ENCODE measurements at regions not wholly inside any gene's neighbourhood (a gene's known extent, or its start where the extent isn't known, plus 50 kb on each side); places are given as distances from the start of the nearest gene placed in this dataset.

DNA sequence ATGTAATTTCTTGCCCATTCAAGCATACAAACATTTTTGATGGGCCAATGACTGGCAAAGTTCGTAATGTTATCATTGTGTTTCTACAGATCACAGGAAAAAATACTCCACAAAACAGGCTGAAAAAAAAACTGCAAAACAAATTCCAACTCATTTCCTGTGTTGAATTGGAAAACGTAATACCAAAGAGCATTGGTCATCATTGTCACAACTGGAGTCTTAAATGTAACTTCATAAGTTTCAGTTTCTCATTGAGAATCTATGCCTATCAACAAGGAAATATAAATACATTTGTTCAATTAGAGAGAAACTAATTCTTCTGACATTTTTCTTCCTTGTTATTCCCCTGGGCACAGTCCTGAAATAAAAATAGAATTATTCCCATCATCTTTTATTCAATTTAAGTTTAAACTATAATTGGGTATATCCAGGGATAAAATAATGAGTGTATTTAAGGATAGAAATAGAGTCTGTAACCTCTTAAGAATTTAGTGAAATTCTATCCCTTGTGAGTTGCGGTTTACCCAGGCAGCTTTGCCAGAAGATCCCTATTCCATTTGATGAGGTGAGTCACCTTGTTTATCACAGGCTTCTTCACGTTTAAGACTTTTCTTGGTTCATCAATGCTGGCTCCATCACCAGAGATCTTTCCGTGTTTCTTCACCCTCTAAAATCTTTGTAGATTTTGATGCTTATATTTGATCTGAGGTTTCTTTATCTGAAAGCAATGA lies 112.7 kb upstream of the ITGA1 start:
- DNase-seq (ENCODE audit: low spot score), result no peak

DNA sequence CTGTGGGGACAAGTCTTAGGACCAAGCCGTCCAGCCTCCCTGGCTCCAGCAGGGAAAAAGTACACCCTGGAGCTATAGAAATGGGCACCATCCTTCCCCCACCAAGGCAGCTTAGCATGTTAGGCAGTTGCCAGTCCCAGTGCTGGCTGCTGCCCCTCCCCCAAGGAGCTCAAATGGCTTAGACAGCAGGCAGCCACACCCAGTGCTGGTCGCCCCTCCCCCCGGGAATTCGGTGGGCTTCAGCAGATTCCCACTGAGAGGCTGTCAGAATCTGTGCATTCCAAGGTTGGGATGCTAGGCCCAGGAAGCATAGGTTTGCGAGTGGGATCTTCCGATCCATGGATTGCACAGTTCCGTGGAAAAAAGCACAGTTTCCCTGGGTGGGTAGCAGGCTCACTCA lies 105.2 kb upstream of the ITGA1 start:
- no peak for DNase-seq (ENCODE audit: low spot score)

DNA sequence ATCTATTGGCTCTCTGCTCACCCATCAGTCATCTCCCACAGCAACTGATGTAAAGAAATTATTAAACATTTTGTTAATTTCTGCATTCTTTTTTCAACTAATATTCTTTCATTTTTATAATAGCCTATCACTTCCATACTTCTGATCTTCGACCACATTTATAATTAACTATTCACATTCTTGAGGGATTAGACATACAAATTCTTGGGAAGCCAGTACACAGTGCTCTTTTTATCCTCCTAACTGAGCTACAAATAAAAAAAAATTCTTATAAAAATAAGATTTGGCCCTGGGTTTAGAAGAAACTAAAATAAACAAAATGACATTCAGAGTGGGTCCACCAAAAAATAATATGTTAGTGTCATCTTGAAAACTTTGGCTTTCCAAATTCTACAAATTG lies 103.7 kb upstream of the ITGA1 start:
- DNase-seq (ENCODE audit: low spot score), result no peak

DNA sequence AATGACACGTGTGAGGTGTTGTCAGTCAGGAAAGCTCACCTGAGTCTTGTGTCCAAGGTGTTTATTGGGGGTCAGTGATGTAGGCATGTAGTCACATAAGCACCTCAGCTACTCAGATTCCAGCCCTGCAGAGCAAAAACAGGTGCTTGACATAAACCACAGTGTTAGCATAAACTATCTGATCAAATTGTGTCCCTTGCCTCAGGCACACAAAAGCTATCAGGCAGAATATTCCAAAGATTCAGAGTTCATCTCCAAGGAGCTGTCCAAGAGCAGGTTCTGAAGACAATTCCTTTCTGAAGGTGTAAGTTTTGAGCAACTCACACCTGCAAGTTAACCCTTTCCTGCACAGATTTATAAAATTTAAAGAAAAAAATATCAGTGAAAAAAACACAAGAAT lies 102.2 kb upstream of the ITGA1 start:
- DNase-seq (ENCODE audit: low spot score), result no peak

DNA sequence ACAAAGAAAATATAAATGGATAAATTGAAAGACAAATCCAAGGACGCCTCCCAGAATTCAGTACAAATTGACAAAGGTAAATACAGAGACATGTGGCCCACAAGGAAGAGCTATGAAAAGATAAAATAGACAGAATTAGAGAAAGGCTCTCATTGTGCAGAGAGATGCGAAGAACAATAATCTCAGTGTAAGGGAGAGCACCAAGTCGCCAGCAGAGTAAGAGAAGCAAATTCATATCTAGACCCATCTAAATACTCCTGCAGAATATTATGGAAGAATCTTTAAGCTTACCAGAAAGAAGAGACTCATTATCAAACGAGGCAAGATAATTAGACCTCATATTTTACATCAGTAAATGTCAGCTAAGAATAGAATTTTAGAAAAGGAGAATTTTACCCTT lies 101.7 kb upstream of the ITGA1 start:
- no peak for DNase-seq (ENCODE audit: low spot score)

DNA sequence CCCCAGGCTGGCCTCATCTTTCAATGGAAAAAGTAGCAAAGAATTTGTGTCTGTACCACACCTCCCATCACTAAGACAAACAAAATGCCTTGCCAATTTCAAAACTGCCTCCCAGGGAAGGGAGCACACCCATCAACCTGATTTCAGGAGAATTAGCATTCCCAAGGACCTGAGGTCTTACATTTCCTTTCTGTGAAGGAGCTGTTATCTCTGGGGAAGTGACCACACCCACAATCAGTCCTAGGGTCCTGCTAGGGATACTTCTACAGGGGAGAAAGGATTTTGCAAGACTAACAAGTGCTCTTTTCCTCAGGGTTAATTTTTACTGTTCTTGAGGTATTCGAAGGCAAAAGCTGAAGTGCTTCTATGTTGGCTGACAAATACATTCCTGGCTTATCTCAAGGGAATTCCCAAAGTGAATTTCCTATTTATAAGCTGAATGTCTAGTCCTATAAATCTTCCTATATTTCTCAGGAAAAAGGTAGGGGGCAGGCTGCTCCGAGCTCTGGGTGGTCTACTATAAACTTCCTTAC lies 97.4 kb upstream of the ITGA1 start:
- DNase-seq (ENCODE audit: low spot score), result no peak

DNA sequence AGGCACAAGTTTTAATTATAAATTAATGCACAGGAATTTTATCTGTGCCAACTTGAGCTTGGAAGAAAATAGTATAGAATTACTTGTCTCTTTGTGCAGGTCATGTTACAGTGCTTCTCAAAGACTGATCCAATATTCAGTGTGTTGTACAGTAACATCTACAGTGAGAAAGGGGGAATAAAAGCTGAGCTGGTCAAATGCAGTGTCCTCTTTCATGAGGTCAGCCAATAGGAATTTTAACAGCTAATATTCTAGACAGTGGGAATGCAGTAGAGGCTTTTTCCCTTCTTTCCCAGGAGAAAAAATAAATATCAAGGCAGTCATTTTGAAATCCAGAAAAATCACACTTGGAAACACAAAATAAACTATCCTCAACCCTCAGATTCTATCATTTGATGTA lies 95.7 kb upstream of the ITGA1 start:
- DNase-seq (ENCODE audit: low spot score), result no peak

DNA sequence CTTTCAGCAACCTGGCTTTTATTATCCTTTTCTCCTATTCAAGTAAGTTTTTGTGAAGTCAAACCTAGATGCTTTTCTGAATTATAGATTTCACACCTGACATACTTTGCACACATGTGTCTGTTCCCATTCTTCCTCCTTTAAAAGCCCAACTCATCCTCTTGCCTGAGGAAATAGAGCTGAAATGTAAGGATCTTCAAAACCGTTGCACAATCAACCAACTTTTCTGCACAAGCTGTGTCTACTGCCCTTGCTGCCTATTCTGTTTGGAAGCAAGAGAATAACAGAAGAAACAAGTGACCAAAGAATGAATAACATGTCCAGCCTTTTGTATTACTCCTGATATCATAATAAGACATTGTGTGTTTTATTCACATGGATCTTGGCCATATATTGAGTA lies 95.1 kb upstream of the ITGA1 start:
- DNase-seq (ENCODE audit: low spot score), result no peak

DNA sequence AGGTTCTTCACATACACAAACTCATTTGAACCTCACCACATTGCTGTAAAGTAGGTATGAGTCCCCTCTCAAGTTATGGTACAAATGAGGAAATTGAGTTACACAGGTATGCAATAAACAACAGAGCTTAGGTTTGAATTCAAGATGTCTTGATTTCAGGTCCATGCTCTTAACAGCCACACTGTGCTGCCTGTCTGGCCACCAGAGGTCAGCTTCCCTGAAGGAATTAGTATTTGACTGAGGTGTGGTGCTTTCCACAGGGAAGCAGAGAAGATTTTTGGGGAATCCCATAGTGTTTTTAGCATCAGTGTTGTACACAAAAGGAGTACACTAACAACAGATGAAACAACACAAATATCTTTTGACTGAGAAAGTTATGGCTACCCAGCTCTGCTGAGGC lies 94.4 kb upstream of the ITGA1 start:
- DNase-seq (ENCODE audit: low spot score), result peak; percentile 20

DNA sequence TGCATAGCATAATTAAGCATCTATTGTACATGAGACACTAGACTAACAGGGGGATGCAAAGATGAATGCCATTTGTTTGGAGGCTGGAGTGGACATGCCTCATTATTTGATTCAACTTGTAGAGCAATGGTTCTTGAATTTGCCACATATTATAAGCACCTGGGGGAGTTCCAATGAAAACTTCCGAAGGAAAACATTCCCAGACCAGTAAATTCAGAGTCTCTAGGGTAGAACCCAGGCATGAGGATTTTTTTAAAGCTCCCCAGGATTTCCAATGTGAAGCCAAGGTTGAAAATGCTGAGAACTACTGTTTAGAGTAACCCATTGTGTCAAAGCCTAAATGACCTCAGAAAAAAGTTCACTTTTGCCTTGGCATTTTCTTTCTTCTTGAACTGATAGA lies 93.9 kb upstream of the ITGA1 start:
- no peak for DNase-seq (ENCODE audit: low spot score)

DNA sequence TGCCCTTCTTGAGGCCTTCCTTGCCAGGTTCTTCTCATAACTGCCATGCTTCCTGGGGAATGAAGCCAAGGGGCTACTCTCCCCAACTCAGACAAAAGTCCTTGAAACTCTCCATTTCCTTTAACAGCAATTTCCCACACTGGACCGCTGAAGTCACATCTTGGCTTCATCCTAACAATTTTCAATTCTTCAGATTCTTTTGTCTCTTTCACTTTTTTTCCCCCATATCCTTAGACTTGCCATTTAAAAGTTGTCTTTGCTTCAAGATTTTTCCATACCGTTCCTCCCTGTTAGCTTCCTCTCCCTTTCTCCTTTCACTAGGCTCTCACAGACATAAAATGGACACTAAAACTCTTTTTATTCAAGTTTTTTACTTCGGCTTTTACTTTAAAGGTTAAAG lies 93.1 kb upstream of the ITGA1 start:
- DNase-seq (ENCODE audit: low spot score), result no peak

DNA sequence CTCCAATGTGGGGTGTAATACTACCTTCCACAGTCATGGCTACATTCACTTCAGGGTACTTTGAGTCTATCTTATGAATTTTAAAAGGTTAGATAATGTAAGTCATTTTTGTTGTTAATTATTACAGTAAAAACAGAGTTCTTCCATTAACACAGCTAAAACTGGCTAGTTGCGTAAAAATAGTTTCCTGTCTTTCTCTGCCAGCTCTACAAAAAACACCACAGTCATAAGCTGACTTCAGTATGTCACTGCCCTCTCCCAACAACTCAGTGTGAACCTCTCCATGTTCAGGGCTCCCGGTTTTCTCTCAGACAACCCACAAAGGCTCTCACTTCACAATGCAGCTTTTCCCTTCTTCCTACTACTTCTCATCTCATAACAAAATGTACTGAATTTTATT lies 84.8 kb upstream of the ITGA1 start:
- DNase-seq (ENCODE audit: low spot score), result no peak

DNA sequence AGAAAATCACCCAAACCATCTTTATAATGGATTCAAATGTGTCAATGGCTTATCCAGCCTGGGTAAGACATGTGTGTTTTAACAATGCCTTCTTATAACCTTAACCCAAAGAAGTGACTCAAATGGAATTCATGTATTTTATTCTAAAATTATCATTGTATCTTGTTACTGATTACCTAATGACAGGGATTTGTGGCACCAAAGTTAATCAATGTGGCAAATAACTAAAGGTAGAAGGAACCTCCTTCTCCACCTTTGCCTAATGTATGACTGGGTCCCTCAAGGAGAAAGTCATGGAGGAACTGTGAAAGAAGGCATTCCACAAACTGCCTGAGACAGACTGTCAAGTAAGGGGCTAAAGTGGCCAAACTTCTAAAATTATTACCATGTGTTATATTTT lies 84.4 kb upstream of the ITGA1 start:
- no peak for DNase-seq (ENCODE audit: low spot score)

DNA sequence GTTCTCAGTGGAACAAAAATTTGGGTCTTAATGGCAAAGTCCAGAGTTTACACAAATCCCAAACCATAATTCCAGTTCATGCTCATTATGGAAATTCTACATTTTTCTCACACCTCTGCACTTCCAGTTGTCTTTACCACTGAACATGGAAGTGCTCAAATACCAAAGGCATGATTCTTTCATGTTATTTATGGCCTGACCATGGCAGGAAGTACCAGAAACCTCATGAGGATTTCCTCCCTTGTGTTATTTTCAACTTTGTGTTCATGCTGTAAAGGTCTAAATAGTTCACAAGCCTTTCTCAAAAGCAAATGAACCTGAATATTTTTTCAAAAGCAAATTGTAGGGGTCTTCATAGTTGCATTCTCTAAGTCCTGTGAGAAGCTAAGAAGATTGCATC lies 82.0 kb upstream of the ITGA1 start:
- DNase-seq (ENCODE audit: low spot score), result peak; percentile 29

DNA sequence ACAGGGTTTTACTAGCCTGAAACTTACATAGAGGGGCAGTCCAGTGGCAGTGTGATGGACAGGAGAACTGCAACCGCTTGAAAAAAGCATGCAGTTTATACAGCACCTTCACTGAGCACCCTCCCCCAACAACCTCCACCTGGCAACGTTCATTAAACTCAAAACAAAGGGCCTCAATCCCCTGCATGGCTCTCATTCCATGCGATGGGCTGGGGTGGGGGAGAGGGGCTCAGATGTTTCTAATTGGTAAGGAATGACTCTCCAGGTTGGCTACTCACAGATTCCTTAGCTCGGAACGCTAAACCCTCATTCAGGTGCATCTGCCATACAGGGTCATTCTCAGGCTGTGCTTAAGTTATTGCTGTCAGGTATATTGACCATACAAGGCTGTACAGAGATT lies 80.9 kb upstream of the ITGA1 start:
- DNase-seq (ENCODE audit: low spot score), result no peak

DNA sequence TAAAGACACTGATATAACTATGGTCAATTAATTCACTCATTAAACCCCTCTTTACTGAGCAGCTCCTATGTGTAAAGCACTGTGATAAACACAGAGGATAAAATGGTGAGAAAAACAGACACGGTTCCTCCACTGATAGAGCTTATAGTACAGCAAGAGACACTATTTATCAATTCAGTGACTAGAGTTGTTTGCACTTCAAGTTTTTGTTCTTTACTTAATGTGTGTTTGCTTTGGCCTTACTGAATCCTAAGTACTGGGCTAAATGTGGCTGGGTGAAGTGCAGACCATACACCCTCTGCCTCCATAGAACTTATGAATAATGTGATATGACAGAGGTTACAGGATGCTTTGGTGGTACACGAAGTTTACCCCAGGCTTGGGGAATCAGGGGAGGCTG lies 80.1 kb upstream of the ITGA1 start:
- DNase-seq (ENCODE audit: low spot score), result no peak

DNA sequence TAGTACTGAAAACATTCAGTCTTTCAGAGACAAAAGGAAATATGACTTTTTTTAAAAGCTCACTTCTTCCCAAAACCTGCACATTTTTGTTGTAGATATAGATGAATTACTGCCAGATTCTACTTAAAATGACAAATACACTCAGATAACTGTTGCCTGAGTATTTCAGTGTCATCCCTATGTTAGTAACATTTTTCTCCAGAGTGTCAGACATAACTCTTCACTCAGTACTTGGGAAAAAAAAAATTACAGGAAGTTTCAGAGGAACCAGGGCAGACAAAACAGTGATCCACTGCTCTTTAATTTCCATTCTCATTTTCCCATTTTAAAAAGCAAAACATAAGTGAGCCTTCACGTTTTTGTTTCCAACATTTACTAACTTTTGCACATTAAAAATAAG lies 79.3 kb upstream of the ITGA1 start:
- no peak for DNase-seq (ENCODE audit: low spot score)

DNA sequence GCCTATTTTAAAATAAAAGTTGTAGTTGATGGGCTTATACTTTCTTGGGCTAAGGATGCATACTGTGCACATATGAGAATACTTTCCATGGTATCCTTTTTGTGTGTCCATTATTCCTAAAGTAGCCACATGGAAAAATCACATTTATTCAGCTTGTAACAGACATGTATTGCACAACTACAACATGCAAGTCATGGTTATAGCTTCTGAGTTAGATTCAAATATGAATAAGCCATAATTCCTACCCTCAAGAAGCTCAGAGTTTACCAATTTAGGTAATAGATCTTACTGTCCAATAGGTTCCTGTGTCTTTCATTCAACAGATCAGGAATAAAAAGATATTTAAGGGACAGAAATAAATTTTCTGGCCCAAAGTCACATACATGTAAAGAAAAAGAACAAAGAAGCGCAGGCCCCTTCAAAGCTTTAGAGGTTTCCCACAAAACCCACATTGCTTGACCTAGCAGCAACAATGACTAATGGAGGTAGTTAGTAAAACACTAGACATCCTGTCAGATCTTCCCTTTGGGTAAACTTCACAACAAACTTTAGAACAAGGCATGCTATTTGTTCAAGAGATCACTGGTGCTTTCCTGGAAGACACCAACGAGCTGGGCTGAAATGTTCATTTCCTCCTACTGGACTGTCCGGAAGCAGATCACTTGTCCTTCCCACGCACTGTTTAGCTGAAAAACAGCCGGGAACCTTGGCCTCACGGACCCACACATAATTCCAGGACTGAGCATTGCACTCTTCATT lies 78.4 kb upstream of the ITGA1 start:
- peak; percentile 32 for DNase-seq (ENCODE audit: low spot score)

DNA sequence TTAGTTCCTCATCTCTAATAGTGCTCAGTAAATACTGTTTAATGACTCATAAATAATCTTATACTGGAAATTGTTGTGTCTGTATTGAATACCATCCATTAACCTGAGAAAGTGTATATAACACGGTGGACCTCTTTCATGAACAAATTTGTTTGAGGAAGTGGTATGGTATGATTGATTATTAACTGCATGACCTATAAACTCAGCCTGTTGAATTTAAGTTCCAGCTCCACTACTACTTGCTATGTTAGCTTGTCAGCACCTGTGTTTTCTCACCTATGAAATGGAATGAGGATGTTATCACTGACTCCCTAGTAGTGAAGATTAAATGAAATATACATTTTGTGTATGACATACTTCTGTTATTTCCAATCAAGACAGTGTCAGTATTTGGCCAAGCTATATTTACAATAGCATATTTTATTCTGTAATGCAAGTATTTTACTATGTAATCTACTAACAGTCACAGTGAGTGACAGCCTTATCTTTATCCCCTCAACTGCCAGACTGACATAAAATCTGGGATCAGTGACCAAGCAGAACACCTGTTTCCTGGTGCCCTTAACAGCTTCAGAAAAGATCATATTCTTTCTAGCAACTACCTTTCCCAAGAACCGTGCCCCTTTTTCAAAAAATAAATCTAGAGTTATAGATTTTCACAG lies 77.3 kb upstream of the ITGA1 start:
- DNase-seq (ENCODE audit: low spot score), result no peak

DNA sequence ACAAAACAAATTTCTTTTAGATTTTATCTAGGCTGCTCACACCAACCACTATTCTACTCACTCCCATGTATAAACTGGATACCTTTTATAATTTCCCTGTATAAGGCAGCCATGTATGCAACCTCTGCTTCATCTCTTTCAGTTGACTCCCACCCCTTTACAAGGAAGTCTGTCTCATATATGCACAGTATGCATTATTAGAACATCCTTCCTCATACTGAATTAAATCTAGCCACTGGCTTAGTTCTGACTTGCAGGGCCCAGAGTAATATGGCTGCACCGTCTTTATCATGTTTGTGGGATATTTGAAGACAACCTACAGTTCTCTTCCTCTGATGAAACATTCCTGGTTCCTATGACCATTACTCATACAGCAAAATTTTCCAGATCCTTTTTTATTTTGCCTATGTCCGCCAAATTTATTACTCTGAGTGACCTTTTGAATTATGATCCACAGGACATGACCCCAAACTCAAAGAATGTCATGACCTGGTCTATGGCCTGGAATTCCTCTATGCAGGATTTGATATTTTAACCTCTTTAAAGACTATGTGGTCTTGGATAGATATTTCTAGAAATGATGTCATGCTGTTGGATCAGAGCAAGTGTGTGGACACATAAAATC lies 76.6 kb upstream of the ITGA1 start:
- no peak for DNase-seq (ENCODE audit: low spot score)

DNA sequence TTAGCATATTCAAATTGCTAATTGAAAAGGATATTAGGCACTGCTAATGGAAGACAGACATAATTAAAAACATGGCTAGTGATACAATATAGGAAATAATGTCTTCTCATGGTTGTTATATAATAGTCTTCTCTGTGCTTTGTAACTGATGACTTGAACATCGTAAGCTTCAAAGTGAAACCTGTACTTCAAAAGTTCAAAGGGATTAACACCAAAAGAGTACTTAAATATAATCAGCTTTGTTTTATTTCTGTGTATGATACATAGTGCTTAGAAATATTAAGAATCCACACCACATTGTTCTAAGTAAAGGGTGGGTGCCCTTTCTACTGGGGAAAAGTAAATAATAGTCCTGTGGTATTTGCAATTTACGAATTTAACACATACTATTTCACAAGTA lies 75.4 kb upstream of the ITGA1 start:
- no peak for DNase-seq (ENCODE audit: low spot score)

DNA sequence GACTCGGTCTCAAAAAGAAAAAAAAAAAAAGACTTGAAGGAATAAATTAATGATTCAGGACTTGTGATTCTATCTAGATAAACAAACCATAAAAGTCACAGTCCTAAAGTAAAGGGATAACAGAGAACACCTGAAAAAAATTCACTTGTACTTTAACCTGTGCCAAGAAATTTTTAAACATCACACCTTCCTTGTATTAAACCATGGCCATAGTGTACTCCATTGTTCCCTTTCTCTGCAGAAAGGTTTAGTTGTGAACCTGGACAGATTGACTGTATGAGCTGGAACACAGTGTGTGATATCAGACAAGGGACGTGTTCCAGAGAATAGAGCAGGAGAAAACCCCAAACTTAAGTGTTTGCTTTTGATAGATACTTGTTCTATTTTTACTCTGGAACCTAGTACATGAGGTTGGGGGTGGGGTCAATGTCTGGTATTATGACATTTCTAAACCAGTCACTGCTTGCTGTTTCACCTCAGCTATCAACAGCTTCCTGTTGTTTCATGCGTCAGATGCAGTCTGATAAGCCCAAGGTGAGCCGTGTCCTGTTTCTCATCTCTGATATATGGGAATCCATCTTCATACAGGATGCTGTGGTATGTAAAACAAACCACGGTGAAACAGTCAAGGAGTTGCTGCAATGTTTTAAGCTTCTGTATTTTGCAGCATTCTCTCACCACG lies 62.5 kb upstream of the ITGA1 start:
- DNase-seq (ENCODE audit: low spot score), result peak; percentile 91

All from CD4-positive, alpha-beta T cell treated with Interleukin-6 at 100 ng/mL for 8 hours (primary cell).